EH (cell line): ENCODE measurements at regions not wholly inside any gene's neighbourhood (a gene's known extent, or its start where the extent isn't known, plus 50 kb on each side); places are given as distances from the start of the nearest gene placed in this dataset.

Source experiments
- DNase-seq: peaks from one replicate; pipeline ENCODE4 v3.0.0-alpha.2; 2015; ENCODE audit warnings: low read depth

- no peak for DNase-seq
These were observed 119.7 kb upstream of the PRDM1 start for GRCh38 chr6:105966481-105966880.

GRCh38 chr6:105964979-105965760 is 121.0 kb upstream of the PRDM1 start:
- DNase-seq: no peak

- no peak for DNase-seq
These were observed 132.0 kb upstream of the PRDM1 start for GRCh38 chr6:105954148-105954547.

- no peak for DNase-seq
These were observed 133.1 kb upstream of the PRDM1 start for GRCh38 chr6:105952772-105953690.

- DNase-seq: no peak
These were observed 133.8 kb upstream of the PRDM1 start for GRCh38 chr6:105952326-105952725.

GRCh38 chr6:105951322-105951721 is 134.8 kb upstream of the PRDM1 start:
- no peak for DNase-seq

- no peak for DNase-seq
These were observed 136.3 kb upstream of the PRDM1 start for GRCh38 chr6:105949869-105950268.

GRCh38 chr6:105943514-105943913 is 142.6 kb upstream of the PRDM1 start:
- no peak for DNase-seq

GRCh38 chr6:105941621-105942412 is 144.3 kb upstream of the PRDM1 start:
- peak; percentile 50 for DNase-seq

- no peak for DNase-seq
These were observed 145.1 kb upstream of the PRDM1 start for GRCh38 chr6:105940990-105941389.

GRCh38 chr6:105936972-105937371 is 149.2 kb upstream of the PRDM1 start:
- DNase-seq: no peak

- no peak for DNase-seq
These were observed 150.7 kb upstream of the PRDM1 start for GRCh38 chr6:105935416-105935815.

- no peak for DNase-seq
These were observed 151.4 kb upstream of the PRDM1 start for GRCh38 chr6:105934708-105935107.

GRCh38 chr6:105932440-105932839 is 153.7 kb upstream of the PRDM1 start:
- peak; percentile 46 for DNase-seq

GRCh38 chr6:105929626-105930025 is 156.5 kb upstream of the PRDM1 start:
- DNase-seq: no peak

- DNase-seq: no peak
These were observed 159.8 kb upstream of the PRDM1 start for GRCh38 chr6:105926318-105926717.

GRCh38 chr6:105925706-105926105 is 160.4 kb upstream of the PRDM1 start:
- no peak for DNase-seq

GRCh38 chr6:105921781-105922180 is 164.4 kb upstream of the PRDM1 start:
- DNase-seq: peak; percentile 57

GRCh38 chr6:105920071-105920470 is 166.1 kb upstream of the PRDM1 start:
- DNase-seq: no peak

GRCh38 chr6:105917038-105917695 is 169.0 kb upstream of the PRDM1 start:
- DNase-seq: no peak

- no peak for DNase-seq
These were observed 175.0 kb upstream of the PRDM1 start for GRCh38 chr6:105911106-105911629.

GRCh38 chr6:105909106-105909505 is 177.0 kb upstream of the PRDM1 start:
- no peak for DNase-seq
